ENCODE measurements at regions not wholly inside any gene's neighbourhood (a gene's known extent, or its start where the extent isn't known, plus 50 kb on each side); places are given as distances from the start of the nearest gene placed in this dataset.

GRCh38 chr1:47638240-47638639, 200.4 kb downstream of the FOXD2 start:
- TF ChIP-seq POLR2A (IDR thresholded peaks at IDR 0.05) = no peak
- no peak for TF ChIP-seq CTCF (IDR thresholded peaks at IDR 0.05 in 8 of 11, conservative IDR thresholded peaks at IDR 0.05 in 3 of 11)
